Middle frontal gyrus (tissue), 1 donor: ENCODE measurements at regions not wholly inside any gene's neighbourhood (a gene's known extent, or its start where the extent isn't known, plus 50 kb on each side); places are given as distances from the start of the nearest gene placed in this dataset.

Experiments used
- DNase-seq: peaks from one replicate; pipeline ENCODE4 v3.0.0-alpha.2; 2015; ENCODE audit warnings: low spot score; ENCODE audit errors: extremely low spot score

DNA sequence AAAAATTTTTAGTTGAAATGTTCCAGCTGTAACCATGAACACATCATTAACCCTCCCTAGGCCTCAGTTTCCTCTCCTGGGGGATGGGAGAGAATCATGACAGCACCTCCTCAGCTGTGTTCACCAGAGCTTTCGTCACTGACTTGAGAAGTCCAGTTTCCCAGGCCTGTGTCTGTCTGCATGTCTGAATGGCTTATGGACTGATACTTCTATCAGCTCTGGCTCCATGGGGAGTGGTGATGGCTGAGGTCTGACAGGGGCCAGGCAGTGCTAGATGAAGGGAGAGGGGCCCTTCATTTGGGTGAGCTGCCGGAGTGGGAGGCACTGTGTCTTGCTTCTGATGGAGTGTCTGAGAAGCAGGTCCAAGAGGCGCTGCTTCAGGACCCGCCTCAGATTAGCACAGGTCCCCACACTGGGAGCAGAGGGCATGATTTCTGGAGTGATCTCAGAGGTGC is 192.9 kb downstream of the PTPN20 start:
- no peak for DNase-seq

DNA sequence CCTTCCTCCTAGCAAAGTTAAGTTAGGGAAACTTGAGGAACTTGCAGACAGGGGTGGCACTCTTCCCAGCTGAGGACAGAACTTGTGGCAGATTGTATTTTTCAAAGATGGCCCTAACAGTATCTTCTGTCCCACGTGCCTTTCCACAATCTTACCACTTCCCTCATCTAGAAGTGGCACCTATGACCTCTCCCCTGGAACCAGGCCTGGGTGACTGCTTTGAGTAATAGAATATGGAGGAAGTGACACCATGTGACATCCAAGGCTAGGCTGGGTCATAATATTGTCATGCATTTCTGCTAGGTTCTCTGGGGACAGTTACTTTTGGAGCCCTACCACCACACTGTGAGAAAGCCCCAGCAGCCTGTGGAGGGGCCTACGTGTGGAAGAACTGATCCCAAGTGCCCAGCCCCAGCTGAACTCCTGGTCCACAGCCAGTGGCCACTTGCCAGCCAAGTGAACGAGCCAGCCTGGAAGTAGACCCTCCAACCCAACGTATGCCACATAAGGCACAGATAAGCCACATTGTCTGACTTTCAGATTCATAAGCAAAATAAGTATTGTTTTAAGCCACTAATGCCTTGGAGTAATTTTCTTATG is 193.7 kb downstream of the PTPN20 start:
- DNase-seq, result no peak

- DNase-seq, result no peak
Observed at GRCh38 chr10:47107007-47107747, 192.8 kb upstream of the GDF10 start.

DNA sequence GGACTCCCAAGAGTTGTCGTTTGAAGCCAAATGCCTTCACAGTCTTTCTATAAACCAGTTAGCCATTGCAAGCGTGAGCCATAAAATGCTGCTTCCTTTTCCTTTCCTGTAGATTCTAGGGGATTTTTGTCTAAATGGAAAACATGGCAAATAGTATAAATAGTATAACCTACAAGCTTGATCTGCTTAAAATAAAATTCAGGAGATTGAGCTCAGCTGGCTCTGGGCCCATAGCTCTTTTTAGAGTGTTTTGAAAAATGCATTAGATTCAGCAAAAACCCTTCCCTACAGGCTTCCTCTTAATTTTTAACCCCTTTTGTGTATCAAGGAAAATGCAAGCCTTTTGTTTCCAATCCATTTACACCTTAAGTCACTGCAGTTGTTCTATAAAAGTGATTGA is 190.1 kb upstream of the GDF10 start:
- no peak for DNase-seq

DNA sequence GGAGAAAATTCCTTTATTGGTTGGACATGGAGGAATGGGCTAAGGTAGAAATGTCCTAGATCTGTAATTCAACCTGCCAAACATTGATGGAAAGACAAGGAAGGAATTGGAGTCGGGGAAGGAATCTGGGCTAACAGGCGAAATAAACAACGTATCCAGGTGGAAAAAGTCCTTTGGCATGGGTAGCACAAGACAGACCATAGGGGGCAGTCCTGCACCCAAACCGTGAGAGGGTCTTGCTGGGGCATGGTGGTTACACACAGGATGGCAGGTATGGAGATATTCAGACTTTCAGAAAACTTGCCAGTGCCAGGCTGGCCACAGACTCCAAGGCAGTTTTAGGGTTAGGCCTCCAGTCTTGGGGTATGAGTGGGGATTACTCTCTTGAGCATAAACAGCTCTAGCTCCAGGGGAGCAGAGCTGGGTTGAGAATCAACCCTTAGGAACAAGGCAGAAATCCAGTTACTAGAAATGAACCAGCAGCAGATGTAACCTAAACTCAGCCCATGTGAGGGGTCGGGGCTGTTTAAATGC is 188.6 kb upstream of the GDF10 start:
- DNase-seq, result no peak

DNA sequence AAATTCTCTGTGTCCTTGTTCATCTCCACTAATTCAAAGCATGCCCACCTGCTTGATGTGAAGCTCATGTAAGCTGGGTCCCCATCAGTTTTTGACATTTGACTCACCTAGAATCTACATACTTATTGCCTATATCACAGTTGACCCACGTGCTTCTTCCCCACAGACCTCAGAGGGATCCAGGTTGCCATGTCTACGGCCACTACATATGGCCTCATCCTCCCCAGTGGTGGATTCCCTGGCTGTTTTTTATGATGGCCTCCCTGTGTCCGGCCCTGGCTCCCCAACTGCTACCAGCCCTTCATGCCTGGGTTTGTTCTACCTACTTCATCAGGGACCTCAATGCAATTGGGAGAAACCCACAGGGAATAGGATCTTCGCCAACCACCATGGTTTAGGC is 187.4 kb upstream of the GDF10 start:
- DNase-seq, result no peak

GRCh38 chr10:47113907-47114500 is 186.0 kb upstream of the GDF10 start:
- DNase-seq, result no peak

GRCh38 chr10:47114680-47115186 is 185.3 kb upstream of the GDF10 start:
- DNase-seq, result no peak

- DNase-seq, result no peak
Observed at GRCh38 chr10:47115322-47115721, 184.7 kb upstream of the GDF10 start.

DNA sequence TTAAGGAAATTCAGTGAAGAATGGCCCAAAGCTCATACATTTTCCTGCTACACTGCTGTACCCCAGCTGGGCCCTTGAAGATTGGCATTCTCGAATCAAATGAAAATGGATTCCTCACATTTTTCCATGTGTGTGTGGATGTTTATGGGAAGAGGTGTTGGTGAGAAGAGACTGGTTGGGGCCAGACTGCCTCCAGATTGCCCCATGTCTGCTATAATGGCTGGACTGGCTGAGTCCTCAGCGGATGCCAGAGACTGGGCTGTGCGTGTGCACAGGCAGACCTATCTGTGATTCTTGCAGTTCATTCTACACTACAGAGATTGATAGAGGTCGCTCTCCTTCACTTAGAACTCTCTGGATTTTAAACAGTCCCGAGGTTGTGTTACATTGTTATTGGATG is 183.6 kb upstream of the GDF10 start:
- no peak for DNase-seq

- no peak for DNase-seq
Observed at GRCh38 chr10:47118326-47118725, 181.7 kb upstream of the GDF10 start.

GRCh38 chr10:47121336-47121735 is 178.7 kb upstream of the GDF10 start:
- DNase-seq, result no peak

DNA sequence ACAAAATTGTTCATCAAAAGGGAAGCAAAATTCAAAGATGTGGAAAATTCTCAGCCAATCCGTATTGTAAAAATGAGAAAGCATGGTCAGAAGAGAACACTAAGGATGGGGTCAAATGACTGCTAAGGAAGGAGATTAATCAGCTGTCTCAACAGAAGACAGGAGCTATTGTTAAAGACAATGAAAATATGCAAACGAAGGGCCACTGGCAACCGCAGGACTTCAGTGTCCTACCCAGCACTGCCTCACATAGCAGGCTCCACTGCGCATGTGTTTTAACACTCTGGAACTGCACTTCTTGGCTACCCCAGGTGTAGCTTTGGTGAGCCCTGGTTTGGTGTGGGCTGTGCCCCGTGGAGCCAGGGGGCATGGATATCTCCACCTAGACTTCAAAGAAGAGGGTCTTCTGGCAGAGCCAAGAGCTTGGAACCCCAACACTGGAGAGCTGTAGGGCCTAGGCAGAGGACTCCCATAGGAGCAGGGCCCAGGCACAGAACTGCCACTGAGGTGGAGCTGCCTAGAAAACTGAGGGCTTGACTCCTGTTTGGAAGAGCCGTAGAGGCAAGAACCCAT is 176.2 kb upstream of the GDF10 start:
- no peak for DNase-seq

DNA sequence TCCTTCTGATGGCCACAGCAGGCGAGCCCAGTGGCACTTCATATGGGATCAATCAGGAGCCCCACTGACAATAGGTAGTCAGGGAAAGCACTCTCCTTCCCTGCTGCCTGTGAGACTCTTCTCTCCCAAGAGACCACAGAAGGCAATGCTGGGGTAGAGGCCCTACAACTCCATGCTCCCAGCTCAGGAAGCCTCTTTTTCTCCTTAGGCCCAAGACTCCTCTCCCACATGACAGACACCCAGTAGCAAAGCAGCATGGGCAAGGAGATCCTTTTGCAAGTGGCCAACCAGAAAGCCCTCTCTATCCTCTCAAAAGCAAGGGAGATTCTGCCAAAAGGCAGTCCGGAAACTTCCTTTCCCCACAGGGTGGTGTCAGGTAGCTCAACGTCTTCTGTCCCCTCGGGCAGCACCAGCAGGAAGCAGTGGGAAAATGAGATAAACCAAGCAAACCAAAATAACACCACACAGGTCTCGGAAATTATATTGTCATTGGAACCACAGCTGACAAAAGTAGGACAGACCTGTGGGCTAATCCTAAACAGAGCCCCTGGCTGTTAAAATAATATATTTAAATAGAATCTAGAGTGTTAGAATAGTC is 172.7 kb upstream of the GDF10 start:
- DNase-seq, result no peak

DNA sequence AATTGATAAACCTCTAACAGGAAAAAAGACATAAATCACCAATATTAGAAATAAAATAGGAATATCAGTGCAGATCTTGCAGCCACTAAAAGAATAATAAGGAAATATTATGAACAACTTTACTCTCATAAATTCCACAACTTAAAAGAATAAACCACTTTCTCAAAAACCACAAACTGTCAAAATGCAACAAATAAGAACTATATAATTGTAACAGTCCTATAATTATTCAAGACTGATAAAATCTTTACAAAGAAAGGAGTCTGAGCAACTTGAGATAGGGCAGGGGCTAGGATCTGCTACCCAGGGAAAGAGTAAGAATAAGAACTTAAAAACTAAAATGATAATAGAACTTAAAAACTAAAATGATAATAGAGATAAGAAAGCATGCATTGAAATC is 169.5 kb upstream of the GDF10 start:
- no peak for DNase-seq

DNA sequence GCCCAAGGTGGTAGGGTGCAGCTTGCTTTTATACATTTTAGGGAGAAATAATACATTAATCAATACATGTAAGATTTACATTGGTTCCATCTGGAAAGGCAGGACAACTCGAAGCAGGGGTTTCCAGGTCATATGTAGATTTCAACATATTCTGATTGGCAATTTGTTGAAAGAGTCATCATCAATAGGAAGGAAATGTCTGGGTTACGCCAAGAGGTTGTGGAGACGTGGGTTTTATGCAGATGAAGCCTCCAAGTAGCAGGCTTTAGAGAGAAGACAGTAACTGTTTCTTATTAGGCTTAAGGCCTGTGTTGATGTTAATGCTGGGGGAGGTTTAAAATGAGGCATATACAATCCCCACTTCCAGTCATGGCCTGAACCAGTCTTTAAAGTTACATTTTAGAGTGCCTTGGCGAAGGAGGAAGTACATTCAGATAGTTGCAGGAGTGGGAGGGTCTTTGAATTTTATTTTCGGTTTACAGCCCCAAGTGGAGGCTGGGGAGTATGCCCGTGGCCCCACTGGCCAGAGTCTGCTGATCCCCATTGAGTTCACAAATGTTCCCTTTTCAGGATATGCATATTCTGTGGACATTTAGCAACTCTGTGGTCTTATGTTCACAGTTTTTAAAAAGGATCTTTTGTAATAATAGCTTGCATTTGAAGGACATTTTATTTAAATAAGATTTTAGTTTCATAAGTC is 166.0 kb upstream of the GDF10 start:
- DNase-seq, result no peak

- no peak for DNase-seq
Observed at GRCh38 chr10:47136866-47137265, 163.1 kb upstream of the GDF10 start.

GRCh38 chr10:47137311-47137851 is 162.6 kb upstream of the GDF10 start:
- no peak for DNase-seq

- DNase-seq, result no peak
Observed at GRCh38 chr10:47139121-47139520, 160.9 kb upstream of the GDF10 start.

GRCh38 chr10:47140761-47141348 is 159.1 kb upstream of the GDF10 start:
- DNase-seq, result no peak
